Activated naive CD8-positive, alpha-beta T cell treated with anti-CD3 and anti-CD28 coated beads, Interleukin-2, amount 10 ng/mL, durations not matched to agents 7 days and 5 days (primary cell): ENCODE measurements at regions not wholly inside any gene's neighbourhood (a gene's known extent, or its start where the extent isn't known, plus 50 kb on each side); places are given as distances from the start of the nearest gene placed in this dataset.

Source experiments
- ATAC-seq: fragments of 150-1000 bp; cut with Tn5 transposase; one replicate; pipeline ENCODE4 v1.10.0; 2021; ENCODE audit warnings: low read depth, moderate library complexity
- POLR2A ChIA-PET: fragments of 350-600 bp; sonication (Branson Sonifier 250); formaldehyde crosslinking; loops from one replicate; lab custom pipeline; 2021; ENCODE audit warnings: antibody characterized with exemption; lab: Charles Lee
- DNase-seq: peaks from one replicate; pipeline ENCODE4 v3.0.0; 2021
- H3K27ac Mint-ChIP-seq: one replicate; pipeline ENCODE4 v1.8.0; 2022; ENCODE audit warnings: mild to moderate bottlenecking, mixed read lengths
- H3K27me3 Mint-ChIP-seq: one replicate; pipeline ENCODE4 v1.8.0; 2022; ENCODE audit warnings: mild to moderate bottlenecking, moderate library complexity, mixed read lengths
- H3K36me3 Mint-ChIP-seq: one replicate; pipeline ENCODE4 v1.8.0; 2021; ENCODE audit warnings: mild to moderate bottlenecking, mixed read lengths
- H3K4me1 Mint-ChIP-seq: one replicate; pipeline ENCODE4 v1.8.0; 2021; ENCODE audit warnings: mixed read lengths
- H3K4me3 Mint-ChIP-seq: one replicate; pipeline ENCODE4 v1.8.0; 2022; ENCODE audit warnings: mild to moderate bottlenecking, moderate library complexity, mixed read lengths
- H3K9me3 Mint-ChIP-seq: one replicate; pipeline ENCODE4 v1.8.0; 2021; ENCODE audit warnings: mixed read lengths

GRCh38 chr14:58850011-58850410 is 212.2 kb downstream of the DACT1 start:
- no peak overlapping the region for H3K4me3 Mint-ChIP-seq
- H3K9me3 Mint-ChIP-seq = no peaks in the 10 kb centered on the region
- DNase-seq (no peak), ATAC-seq (no peak)
- no peaks in the 10 kb centered on the region for H3K36me3 Mint-ChIP-seq
- POLR2A ChIA-PET = no interaction called here
- H3K4me1 Mint-ChIP-seq = no peaks in the 10 kb centered on the region
- H3K27me3 Mint-ChIP-seq = peaks cover 7% of the 10 kb centered on the region
- no peak overlapping the region for H3K27ac Mint-ChIP-seq

GRCh38 chr14:58861586-58861985 is 223.8 kb downstream of the DACT1 start:
- no peaks in the 10 kb centered on the region for H3K4me1 Mint-ChIP-seq
- H3K36me3 Mint-ChIP-seq = no peaks in the 10 kb centered on the region
- no peak for DNase-seq
- POLR2A ChIA-PET = no interaction called here
- no peak for ATAC-seq
- H3K9me3 Mint-ChIP-seq = peaks cover 4% of the 10 kb centered on the region
- no peak overlapping the region for H3K4me3 Mint-ChIP-seq
- no peak overlapping the region for H3K27ac Mint-ChIP-seq
- H3K27me3 Mint-ChIP-seq = no peaks in the 10 kb centered on the region

GRCh38 chr14:58862416-58863160 is 224.8 kb downstream of the DACT1 start:
- ATAC-seq = no peak
- H3K27ac Mint-ChIP-seq = no peak overlapping the region
- H3K4me3 Mint-ChIP-seq = no peak overlapping the region
- H3K36me3 Mint-ChIP-seq = no peaks in the 10 kb centered on the region
- H3K4me1 Mint-ChIP-seq = no peaks in the 10 kb centered on the region
- peaks cover 4% of the 10 kb centered on the region for H3K9me3 Mint-ChIP-seq
- no peak for DNase-seq
- H3K27me3 Mint-ChIP-seq = no peaks in the 10 kb centered on the region
- POLR2A ChIA-PET = no interaction called here

- DNase-seq (no peak), ATAC-seq (no peak)
- no peak overlapping the region for H3K27ac Mint-ChIP-seq
- no peak overlapping the region for H3K4me3 Mint-ChIP-seq
- H3K27me3 Mint-ChIP-seq = no peaks in the 10 kb centered on the region
- no peaks in the 10 kb centered on the region for H3K4me1 Mint-ChIP-seq
- POLR2A ChIA-PET = no interaction called here
- no peaks in the 10 kb centered on the region for H3K36me3 Mint-ChIP-seq
- peaks cover 1% of the 10 kb centered on the region for H3K9me3 Mint-ChIP-seq
Measured at GRCh38 chr14:58863661-58864345, 226.0 kb downstream of the DACT1 start.

GRCh38 chr14:58864751-58865513 is 227.2 kb downstream of the DACT1 start:
- H3K36me3 Mint-ChIP-seq = no peaks in the 10 kb centered on the region
- H3K27ac Mint-ChIP-seq = no peak overlapping the region
- DNase-seq (no peak), ATAC-seq (no peak)
- no peaks in the 10 kb centered on the region for H3K4me1 Mint-ChIP-seq
- no peak overlapping the region for H3K4me3 Mint-ChIP-seq
- peaks cover 1% of the 10 kb centered on the region for H3K9me3 Mint-ChIP-seq
- no peaks in the 10 kb centered on the region for H3K27me3 Mint-ChIP-seq
- POLR2A ChIA-PET = no interaction called here

- POLR2A ChIA-PET = no interaction called here
- ATAC-seq (no peak), DNase-seq (no peak)
- peaks cover 1% of the 10 kb centered on the region for H3K9me3 Mint-ChIP-seq
- H3K36me3 Mint-ChIP-seq = no peaks in the 10 kb centered on the region
- H3K4me1 Mint-ChIP-seq = no peaks in the 10 kb centered on the region
- H3K27me3 Mint-ChIP-seq = no peaks in the 10 kb centered on the region
- no peak overlapping the region for H3K27ac Mint-ChIP-seq
- H3K4me3 Mint-ChIP-seq = no peak overlapping the region
Measured at GRCh38 chr14:58865514-58866281, 227.9 kb downstream of the DACT1 start.

- no peaks in the 10 kb centered on the region for H3K9me3 Mint-ChIP-seq
- no peaks in the 10 kb centered on the region for H3K4me1 Mint-ChIP-seq
- POLR2A ChIA-PET = no interaction called here
- DNase-seq = no peak
- H3K4me3 Mint-ChIP-seq = no peak overlapping the region
- H3K36me3 Mint-ChIP-seq = no peaks in the 10 kb centered on the region
- no peak overlapping the region for H3K27ac Mint-ChIP-seq
- no peak for ATAC-seq
- peaks cover 2% of the 10 kb centered on the region for H3K27me3 Mint-ChIP-seq
Measured at GRCh38 chr14:58866391-58866790, 228.6 kb downstream of the DACT1 start.

GRCh38 chr14:58870961-58871360 is 233.2 kb downstream of the DACT1 start:
- Mint-ChIP-seq H3K27me3 (peaks cover 2% of the 10 kb centered on the region), H3K36me3 (no peaks in the 10 kb centered on the region), H3K27ac (no peak overlapping the region), H3K4me3 (no peak overlapping the region), H3K9me3 (no peaks in the 10 kb centered on the region), H3K4me1 (no peaks in the 10 kb centered on the region)
- ATAC-seq (no peak), DNase-seq (no peak)
- POLR2A ChIA-PET = no interaction called here

GRCh38 chr14:58871573-58871972 is 233.8 kb downstream of the DACT1 start:
- H3K36me3 Mint-ChIP-seq = no peaks in the 10 kb centered on the region
- H3K4me1 Mint-ChIP-seq = no peaks in the 10 kb centered on the region
- H3K27me3 Mint-ChIP-seq = peaks cover 2% of the 10 kb centered on the region
- ATAC-seq (no peak), DNase-seq (no peak)
- POLR2A ChIA-PET = no interaction called here
- H3K4me3 Mint-ChIP-seq = no peak overlapping the region
- H3K9me3 Mint-ChIP-seq = no peaks in the 10 kb centered on the region
- H3K27ac Mint-ChIP-seq = no peak overlapping the region

- Mint-ChIP-seq H3K4me3 (no peak overlapping the region), H3K9me3 (no peaks in the 10 kb centered on the region)
Measured at GRCh38 chr14:58872061-58872460, 234.3 kb downstream of the DACT1 start.

GRCh38 chr14:58873228-58873953 is 235.6 kb downstream of the DACT1 start:
- Mint-ChIP-seq H3K9me3 (no peaks in the 10 kb centered on the region), H3K4me3 (no peak overlapping the region), H3K27ac (no peak overlapping the region), H3K36me3 (no peaks in the 10 kb centered on the region), H3K27me3 (peaks cover 7% of the 10 kb centered on the region), H3K4me1 (no peaks in the 10 kb centered on the region)
- no peak for ATAC-seq
- POLR2A ChIA-PET = no interaction called here
- DNase-seq = no peak

More at GRCh38 chr14:58872061-58872460, 234.3 kb downstream of the DACT1 start:
- POLR2A ChIA-PET = no interaction called here
- Mint-ChIP-seq H3K36me3 (no peaks in the 10 kb centered on the region), H3K27me3 (peaks cover 6% of the 10 kb centered on the region), H3K27ac (no peak overlapping the region), H3K4me1 (no peaks in the 10 kb centered on the region)
- ATAC-seq = no peak
- DNase-seq = no peak

- no peaks in the 10 kb centered on the region for H3K9me3 Mint-ChIP-seq
- DNase-seq = no peak
- POLR2A ChIA-PET = no interaction called here
- H3K27me3 Mint-ChIP-seq = peaks cover 11% of the 10 kb centered on the region
- no peaks in the 10 kb centered on the region for H3K36me3 Mint-ChIP-seq
- H3K27ac Mint-ChIP-seq = no peak overlapping the region
- no peak for ATAC-seq
- no peak overlapping the region for H3K4me3 Mint-ChIP-seq
- no peaks in the 10 kb centered on the region for H3K4me1 Mint-ChIP-seq
Measured at GRCh38 chr14:58875613-58876012, 237.9 kb downstream of the DACT1 start.

- no peaks in the 10 kb centered on the region for H3K36me3 Mint-ChIP-seq
- H3K27me3 Mint-ChIP-seq = peaks cover 13% of the 10 kb centered on the region
- DNase-seq (no peak), ATAC-seq (no peak)
- no peak overlapping the region for H3K4me3 Mint-ChIP-seq
- H3K9me3 Mint-ChIP-seq = no peaks in the 10 kb centered on the region
- H3K27ac Mint-ChIP-seq = no peak overlapping the region
- no peaks in the 10 kb centered on the region for H3K4me1 Mint-ChIP-seq
- POLR2A ChIA-PET = no interaction called here
Measured at GRCh38 chr14:58876608-58877007, 238.8 kb downstream of the DACT1 start.
